DMS53 treated with DMSO at 0.1 percent for 48 hours (cell line): ENCODE measurements at regions not wholly inside any gene's neighbourhood (a gene's known extent, or its start where the extent isn't known, plus 50 kb on each side); places are given as distances from the start of the nearest gene placed in this dataset.

Experiments used
- DNase-seq: peaks from one replicate; lab custom pipeline; 2025; ENCODE audit not compliant: unreplicated experiment; lab: John Stamatoyannopoulos, UW

DNA sequence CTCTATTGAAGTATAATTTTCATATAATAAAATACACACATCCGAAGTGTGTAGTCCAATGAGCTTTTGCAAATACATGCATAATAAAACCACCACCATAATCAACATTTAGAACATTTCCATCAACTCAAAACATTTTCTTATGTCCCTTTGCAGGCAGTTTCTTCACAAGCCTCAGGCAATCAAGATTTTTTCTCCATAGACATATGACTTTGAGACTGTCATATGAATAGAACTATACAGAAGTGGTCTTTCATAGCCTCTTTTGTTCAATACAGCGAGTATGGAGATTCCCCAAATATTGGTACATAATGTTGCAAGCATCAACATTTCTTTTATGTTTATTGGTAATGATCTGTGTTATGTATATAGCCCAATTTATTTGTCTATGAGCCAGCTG, 983.2 kb downstream of the CDH11 start:
- no peak for DNase-seq

DNA sequence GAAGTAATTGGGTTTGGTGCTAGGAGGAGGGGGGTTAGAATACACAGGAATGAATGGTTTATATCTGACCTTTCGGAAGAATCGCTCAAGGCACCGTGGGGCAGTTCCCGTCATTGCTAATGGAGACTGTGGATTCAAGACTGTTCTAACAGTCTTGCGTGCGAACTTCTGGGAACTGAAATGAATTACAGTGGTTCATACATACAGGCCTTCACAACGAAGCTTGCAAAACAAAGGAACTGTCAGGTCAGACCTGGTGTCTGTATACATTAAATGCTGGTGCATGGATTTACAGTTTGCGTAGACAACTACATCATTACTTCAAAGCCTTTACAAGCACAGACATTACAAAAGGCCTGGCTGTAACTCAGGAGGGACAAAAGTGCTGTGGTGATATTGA, 983.9 kb downstream of the CDH11 start:
- no peak for DNase-seq

DNA sequence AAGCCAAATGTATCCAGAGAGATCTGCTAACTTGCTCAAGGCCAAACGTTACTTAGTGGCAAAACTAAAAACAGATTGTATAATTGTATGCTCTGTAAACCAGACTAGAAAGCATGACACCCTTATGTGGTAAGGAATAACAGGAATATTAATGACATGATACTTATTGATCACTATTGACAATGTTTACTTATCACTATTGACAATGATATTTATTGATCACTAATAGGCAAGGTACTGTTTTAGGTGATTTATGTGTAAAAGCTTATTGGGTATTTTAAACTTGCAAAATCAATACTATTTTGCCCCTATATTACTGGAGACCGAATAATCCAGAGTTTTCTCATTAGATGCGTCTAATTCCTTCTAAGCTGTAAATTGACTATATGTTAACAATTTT, 985.1 kb downstream of the CDH11 start:
- DNase-seq, result no peak

DNA sequence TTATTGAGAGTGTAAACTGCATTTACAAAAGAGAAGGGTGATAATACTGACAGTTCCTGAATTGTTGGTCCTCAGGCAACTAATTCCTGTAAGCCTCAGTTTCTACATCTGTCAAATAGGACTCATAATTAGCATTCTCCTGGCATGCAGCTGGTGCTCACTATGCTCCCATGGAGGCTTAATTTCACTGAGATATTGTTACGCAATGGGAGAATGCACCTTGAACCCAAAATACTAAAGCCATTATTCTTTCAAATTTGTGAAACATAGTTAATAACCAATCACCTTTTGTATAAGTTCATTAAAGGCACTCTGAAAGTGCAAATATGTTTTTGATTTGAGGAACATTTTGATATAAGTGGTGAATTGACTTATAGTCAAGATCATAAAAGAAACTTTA, 985.5 kb downstream of the CDH11 start:
- no peak for DNase-seq

DNA sequence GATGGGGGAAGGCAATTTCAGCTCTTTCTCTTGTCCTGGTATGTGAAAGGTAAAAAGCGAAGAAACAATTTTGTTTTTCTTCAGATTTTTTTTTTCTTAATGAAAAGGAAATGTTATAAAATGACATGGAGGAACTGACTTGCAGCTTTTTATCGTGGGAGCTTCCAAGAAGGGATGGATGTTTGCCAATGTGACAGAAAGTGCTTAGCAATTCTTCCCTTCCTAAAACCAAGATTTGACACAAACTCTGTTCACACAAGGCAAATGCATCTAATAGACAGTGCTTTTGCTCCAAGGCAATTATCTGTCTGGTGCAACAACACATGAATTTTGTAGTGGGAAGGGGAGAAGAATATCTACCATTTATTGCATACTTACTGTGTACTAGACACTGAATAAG, 988.5 kb downstream of the CDH11 start:
- DNase-seq, result no peak

DNA sequence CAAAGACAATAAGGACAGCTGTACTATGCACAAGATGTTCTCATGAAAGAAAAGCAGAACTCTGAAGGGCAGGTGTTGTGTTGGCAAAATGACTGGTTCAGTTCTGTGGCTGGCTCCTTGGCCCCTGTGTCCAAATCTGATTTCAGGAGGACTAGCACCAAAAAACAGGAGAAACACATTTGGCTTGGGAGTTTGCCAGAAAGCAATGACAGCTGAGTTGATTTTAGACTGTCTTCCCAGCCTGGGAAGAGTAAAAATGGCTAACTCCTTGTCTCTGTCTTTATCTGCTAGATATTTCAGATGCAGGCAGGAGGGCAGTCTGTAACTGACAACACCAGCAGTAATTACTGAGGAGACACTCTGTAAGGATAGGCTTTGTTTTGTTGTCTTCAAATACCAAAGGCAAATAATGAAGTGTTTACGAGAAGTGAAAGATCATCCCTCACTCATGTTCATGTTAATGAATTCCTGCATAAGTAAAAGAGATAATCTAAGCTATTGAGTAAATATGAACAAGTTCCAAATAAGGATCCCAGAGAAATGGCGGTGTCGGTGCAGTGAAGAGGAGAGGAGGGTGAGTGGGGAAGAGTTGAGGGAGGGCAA, 989.0 kb downstream of the CDH11 start:
- DNase-seq, result no peak

DNA sequence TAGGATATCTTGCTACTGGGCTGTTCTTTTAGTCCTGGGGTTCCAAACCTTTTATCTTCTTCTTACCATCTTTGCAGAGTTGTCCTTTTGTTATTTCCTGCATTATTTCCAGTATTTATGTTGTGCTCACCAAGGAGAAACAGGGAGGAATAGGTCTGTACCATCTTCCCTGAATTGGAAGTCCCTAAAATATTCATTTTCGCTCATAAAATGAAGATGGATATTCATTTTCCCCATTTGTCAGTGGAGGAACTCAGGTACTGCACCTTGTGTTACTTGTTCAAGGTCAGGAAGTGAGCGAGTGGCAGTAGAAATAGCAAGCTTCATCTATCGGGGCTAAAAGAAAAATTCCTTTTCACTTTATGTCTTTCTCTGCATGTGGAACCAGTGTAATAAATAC, 989.7 kb downstream of the CDH11 start:
- no peak for DNase-seq

DNA sequence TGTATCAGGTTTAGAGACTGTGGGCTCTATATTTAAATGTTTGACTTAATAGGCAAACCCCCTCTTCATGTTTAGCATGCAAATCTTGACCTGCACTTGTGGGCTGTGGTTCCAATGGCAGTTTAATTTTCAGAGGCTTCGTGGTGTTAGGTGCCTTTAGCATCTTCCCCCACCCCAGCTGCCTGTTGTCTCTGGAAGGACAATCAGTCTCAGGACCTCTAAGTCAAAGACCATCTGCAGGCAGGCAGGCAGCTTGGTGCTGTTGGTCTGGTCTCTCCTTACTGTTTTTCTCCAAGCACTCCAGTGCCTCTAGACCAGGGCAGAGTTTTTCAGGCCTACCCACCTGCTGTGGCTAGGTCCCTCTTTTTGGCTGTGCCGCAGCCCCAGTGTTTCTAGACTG, 990.4 kb downstream of the CDH11 start:
- DNase-seq, result no peak

DNA sequence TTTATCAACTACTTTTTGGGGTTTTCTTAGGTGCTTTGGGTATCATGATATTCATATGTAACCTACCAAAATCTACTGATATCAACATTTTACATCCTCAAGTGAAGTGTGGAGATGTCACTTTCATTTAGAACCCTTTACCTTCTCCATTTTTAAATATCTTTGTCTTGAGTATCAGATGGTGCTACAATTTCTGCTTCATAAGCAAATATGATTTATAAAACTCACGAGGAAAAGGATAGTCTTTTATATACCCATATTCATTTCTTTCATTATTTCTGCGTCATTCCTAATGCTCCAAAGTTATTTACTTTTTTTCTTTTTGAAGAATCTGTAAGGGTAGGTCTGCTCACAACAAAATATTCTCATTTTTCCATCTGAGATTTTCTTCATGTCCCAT, 991.7 kb downstream of the CDH11 start:
- DNase-seq, result no peak

DNA sequence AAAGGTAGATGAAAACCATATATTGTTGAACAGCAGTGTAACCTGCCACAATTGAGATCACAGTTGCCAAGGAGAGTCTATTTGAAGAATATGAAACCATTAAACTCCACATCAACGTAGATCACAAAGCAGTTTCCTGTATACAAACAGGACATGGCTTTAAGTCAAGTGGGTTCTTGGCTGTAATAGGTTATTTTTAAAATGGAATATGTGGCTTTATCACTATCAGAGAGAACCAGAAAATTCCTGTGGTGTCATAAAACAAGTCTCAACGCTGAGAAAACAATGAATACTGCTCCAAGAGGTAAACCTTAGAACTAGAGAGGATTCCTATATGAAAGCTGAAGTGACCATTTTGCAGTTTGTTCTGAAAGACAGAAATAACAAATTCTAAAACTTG, 999.7 kb downstream of the CDH11 start:
- DNase-seq, result no peak

DNA sequence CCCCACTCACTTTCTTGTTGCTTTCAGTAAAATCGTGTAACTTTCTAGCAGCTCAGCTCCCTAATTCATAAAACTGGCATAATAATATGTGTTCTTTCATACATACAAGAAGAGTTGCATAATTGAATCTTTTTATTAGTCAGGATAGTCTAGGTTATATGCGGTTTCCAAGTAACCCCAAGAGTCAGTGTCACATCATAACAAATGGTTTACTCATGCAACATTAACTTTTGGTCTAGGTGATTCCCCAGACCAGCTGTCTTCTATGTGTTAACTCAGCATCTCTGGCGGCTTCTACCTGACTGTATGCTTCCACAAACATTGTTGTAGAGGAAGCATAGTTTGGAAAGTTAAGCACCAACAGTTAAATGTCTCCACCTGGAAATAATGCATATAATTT, 1000.4 kb downstream of the CDH11 start:
- no peak for DNase-seq

DNA sequence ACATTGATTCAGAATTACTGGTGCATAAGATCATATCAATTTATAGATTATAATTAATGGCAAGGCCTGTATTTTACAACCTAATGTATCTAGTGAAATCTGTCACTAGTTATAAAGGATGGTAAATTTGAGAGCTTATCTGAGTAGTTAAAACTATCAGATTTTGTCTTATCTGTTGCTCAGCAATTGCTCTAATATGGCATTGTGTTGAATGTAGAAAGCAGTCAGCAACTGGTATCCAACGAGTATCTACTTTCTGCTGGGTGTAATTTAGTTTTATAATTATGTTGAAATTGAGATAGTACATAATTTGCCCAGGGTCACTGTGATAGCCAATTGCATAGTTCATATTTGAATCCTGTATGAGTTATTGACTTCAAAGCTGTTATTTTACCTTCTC, 1005.7 kb downstream of the CDH11 start:
- no peak for DNase-seq

DNA sequence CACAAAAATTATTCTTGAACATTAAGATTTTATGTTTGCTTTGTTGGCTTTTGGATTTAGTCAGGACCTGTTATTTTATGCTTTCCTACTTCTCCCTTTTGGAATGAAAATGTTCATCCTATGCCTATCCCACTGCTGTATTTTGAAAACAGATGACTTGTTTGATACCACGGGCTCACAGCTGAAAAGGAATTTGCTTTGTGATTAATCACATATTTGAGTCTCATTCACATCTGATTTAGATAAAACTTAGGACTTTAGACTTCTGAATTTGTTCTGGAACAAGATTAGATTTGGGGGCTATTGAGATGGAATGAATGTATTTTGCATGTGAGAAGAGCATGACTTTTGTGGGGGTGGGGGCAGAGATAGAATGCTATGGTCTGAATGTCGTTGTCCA, 1012.6 kb downstream of the CDH11 start:
- no peak for DNase-seq

DNA sequence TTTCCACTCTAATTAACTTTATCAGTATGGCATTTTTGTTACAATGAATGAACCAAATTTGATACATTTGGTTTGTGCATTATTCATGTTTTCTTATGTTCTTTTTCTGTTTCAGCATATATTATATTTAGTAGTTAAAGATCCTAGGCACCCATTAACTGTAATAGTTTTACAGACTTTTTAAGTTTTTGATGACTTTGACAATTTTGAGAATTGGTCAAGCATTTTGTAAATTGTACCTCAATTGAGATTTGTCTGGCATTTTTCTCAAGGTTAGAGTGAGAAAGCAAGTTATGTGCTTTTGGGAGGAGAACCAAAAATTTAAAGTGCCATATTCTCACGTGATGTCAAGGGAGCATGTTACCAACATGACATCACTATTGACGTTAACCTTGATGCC, 1019.2 kb downstream of the CDH11 start:
- no peak for DNase-seq

DNA sequence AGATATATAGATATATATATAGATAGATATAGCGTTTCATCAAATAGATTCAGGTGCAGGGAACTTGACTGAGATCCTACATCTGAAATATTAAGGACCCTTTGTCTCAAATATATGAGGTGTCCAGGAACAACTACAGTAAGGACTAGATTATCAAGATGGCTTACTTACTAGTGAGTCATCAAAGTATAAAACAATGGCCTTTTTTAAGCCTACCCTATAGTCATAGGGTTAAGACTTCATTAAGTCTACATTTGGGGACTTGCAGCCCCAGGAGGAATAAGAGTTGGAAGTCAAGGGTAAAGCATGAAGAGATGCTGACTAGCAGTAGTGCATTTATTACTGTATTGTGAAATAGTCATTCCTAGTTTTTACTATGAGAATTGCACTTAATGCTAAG, 1023.4 kb downstream of the CDH11 start:
- DNase-seq, result no peak

DNA sequence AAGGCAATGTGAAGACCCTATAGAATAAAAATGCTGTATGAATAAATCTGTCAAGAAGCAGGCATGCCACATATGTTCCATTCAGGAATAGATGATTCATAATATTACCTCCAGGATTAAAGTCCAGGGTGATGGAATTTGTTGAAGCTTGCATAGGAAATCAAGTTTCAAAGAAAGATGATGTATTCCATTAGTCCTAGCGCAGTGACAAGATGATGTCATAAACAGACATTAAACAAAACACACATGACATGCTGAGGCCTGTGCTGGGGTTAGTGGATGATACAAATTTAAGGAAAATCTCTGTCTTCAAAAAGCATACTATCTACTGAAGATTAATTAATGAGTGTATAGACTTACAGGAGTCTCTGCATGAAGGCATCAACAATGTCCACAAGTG, 1025.2 kb downstream of the CDH11 start:
- no peak for DNase-seq

DNA sequence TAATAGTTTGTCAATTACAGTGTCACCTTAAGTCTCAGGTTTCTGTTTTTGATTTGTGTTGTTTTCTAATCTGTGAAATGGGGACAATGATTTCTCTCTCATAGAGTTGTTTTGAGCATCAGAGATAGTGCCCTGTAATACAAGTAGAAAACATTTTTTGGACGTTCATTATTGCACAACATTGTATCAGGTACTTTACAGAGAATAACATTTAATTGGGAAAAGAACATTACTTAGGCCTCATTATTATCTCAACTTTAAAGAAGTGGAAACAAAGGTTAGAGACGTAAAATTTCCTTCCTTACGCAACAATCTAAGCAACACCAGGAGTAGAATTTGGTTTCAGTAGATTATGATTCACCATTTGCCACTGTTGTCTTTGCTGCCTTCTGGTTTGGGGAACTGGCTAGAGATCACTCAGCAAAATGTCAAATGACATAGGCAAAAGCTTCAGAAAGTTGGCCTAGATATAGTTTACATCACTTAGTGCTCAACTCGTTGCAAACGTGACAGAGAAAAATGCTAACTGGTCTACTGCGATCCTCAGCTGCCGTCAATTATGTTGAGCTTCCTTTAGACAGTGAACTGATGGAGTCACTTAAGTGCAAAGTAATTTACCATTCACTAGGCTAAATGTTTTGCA, 1026.8 kb downstream of the CDH11 start:
- DNase-seq, result no peak

DNA sequence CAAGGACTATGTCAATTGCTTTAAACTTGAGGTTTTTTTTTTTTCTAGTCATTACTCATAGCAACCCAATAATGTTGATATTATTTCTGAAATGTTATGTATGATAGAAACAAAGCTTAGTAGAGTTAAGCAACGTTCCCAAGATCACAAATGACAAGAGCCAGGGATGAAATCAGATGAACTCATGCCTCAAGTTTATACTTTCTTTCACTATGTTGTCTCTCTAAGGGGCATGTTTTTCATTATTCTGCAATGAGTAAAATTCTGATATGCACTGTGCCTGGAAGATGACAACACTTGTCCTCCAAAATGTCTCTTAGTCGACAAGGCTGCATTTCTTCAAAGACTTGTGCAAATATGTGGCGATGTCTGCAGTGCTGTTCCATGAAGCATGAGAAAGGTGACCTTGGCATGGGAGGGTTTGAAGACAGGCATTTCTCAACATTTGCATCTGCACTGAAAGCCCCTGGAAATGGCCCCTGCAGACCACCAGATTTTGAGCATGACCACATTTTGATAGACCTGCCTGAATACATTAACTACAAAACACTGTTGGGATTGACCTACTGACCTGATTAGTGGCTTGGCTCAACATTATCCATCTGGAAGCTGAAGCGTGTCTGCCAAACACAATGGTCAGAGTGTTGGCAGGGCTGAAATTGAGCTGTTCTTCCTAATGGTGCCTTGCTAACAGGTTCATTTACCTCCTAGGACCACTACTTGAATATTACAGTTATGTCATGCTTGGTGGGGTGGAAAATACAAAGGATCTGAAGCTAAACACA, 1027.5 kb downstream of the CDH11 start:
- DNase-seq, result no peak

DNA sequence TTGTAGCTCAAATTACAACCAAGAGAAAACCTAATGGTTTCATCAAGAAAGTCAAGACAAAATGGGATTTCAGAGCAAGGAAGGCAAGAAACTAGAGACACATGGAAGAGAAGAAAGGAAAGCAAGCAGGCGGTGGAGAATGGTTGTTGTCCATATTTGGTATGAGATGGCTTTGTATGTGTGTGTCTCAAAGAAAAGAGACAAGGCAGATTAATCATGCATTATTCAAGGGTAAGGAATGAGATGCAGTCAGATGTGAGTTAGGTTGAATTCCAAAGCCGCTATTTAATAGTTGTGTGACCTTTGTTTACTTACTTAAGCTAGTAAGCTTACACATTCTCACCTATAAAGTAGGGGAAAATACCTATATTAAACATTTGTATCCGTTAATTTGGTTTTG, 1029.6 kb downstream of the CDH11 start:
- no peak for DNase-seq

DNA sequence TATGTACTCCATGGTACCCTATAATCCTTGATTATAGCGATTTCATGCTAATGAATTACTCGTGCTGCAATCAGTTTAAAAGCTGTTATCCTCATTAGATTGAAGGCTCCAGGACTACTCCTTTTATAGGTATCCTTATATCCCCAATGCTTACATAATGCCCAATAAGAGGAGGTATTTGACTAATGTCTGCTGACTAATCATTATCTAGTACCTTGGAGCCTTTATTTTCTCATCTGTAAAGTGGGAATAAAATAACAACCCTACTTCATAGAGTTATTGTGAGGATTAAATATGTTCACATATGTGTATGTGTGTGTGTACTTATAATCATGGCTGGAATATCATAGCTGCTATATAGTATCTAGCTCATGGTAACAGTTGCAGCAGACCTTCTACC, 1031.5 kb downstream of the CDH11 start:
- no peak for DNase-seq

DNA sequence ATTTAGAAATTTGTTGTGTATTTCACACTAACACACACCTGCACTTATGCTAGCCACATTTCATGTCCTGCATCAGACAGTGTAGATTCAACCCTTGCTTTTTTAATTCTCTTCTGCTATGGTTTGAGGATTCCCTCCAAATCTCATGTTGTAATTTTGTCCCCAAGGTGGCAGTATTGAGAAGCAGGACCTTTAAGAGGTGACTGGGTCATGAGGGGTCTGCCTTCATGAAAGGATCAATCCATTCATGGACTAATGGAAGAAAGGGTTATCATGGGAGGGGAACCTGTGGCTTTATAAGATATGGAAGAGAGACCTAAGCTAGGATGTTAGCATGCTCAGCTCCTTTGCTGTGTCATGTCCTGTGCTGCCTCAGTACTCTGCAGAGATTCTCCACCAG, 1032.2 kb downstream of the CDH11 start:
- peak; percentile 1 for DNase-seq

DNA sequence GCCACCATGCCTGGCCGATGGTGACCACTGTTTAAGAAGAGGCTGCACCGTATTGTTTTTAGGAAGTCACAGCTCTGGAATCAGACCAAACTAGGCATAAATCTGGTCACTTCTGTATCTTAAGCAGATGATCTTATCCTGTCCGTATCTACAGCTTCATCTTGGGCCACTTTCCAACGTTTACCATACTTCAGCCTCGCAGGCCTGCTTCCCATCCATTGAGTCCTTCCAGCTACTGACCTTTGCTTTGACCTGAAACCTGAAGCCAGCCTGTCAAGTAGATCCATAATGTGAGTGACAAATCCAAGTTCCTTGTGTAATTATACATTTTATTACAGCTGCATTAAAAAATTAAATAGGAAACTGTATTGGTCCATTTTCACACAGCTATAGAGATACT, 1033.0 kb downstream of the CDH11 start:
- no peak for DNase-seq

DNA sequence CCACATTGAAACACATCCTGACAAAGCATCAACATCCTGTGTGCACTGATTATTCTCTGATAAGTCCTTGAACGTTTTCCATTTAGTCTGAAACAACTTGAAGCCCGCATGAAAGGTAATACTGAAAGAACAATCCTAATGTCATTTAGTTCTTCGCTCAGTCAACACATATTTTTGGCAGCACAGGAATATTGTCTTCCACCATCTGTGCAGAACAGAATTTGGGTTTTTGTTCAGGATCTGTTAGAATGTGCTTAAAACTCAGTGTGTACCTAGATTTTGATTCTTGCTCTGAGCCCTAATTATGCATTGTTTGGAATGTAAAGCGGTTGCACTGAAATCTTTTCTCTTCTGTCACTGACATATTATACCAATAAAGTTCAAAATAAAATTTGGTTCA, 1036.6 kb downstream of the CDH11 start:
- DNase-seq, result no peak
